ENCODE measurements at regions not wholly inside any gene's neighbourhood (a gene's known extent, or its start where the extent isn't known, plus 50 kb on each side); places are given as distances from the start of the nearest gene placed in this dataset.

DNA sequence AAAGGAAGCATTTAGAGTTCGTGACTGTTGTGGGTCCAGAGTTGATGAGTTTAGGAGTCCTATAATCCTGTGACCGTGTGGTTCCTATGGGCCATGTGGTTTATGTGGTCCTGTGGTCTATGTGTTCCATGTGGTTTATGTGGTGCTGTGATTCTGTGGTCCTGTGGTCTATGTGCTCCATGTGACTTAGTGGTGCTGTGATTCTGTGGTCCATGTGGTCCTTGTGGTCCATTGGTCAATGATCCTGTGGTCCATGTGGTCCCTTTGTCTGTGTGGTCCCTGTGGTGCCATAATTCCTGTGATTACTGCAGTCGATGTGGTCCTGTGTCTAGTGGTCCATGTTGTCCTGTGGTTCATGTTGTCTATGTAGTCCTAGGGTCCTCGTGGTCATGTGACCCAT lies 167.3 kb downstream of the TMEM18 start:
- no peak for DNase-seq

DNA sequence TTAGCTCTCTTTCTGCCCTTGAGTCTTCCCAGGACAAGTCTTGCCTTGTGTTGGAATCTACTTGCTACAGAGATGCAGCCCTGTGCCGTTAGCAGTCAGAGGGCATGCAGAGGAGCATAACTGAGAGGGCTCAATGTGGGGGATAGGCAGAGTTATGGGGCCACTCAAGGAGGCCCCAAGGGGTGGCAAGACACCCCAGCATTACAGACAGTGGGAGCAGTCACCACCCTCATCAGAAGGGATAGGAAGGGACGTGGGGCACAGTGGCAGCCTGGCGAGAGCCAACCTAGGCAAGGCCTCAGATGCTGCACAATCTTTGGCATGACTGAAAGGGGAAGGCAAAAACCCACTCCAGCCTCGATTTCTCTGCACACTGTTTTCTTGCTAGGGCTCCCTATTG lies 169.1 kb downstream of the TMEM18 start:
- no peak for DNase-seq

DNA sequence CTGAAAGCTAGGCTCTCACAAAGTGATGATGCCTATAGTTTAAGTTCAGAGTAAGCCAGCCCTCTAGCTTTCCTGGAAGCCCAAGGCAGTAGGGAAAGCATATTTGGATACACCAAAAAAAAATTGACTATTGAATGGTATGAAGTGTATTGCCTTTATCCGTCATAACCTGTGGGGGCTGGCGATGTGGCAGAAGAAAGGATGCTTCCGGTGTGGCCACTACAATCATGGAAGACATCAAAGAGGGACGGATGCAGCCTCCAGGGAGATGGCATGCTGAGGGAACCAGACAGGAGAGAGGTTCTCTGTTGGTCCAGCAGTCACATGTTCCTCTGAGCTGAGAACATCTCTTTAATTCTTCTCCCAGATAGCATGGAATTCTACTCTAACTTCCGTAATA lies 170.3 kb downstream of the TMEM18 start:
- DNase-seq: no peak

DNA sequence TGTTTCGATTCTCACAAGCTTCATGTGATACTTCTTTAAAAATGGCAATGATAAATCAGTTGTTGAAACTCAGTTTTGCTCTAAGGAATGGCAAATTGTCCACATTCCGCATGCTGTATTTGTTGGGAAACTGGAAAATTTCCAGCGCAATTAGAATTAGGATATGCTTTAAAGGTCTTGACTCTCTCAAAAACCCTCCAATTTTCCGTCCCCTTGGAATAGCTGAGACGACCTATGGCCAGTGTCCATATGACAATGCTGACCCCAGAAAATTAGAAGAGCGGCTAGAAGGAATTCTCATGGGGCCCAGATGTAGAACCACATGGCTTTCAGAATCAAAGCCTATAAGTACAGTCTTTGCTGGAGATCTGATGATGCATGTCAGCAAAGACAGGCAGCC lies 170.8 kb downstream of the TMEM18 start:
- DNase-seq: no peak

DNA sequence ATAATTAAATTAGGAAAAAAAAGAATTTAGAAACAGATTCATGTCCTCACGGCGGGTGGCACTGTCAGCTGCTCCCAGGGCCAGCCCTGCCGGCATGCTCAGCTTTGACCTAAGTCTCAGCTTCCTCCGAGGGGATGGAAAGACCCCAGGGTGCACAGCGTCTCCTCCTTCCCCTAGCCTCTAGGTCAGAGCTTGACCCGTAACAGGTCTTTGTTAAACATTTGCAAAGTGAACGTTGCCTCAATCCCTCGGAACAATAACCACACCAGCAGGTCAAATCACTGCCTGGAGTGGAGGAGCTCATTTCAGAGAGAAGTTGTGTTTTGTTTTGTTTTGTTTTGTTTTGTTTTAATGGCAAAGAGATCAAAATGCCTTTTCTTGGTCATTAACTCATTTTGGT lies 171.3 kb downstream of the TMEM18 start:
- no peak for DNase-seq

DNA sequence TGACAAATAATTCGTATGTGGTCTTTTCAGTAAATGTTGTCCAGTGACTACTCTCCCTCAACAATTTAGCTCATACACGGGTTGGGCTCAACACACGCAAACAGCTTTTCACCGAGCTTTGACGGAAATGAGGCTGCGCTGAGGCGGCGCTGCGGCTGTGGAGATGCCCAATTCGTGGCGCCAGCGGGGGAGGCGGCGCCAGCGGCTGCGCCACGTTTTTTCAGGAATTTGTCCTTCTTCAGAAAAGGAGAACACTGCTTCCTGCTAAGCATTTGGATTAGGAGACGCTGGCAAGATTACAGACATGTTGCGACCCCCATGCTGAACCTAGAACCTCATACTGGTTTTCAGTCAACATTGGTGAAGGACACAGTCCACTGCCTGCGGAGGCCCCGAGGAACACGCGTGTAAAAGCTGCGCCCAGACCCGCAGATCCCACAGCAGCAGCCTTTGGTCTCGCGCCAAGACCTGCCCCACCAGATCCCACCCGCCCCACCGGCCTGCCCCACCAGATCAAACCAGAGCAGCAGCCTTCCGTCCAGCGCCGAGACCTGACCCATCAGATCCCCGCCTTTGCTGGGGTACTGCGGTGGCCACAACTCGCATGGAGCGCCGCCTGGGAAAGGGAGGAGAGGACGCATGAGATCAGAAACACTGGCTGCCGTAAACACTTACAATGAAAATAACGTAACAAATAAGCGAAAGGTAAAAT lies 173.8 kb downstream of the TMEM18 start:
- no peak for DNase-seq

DNA sequence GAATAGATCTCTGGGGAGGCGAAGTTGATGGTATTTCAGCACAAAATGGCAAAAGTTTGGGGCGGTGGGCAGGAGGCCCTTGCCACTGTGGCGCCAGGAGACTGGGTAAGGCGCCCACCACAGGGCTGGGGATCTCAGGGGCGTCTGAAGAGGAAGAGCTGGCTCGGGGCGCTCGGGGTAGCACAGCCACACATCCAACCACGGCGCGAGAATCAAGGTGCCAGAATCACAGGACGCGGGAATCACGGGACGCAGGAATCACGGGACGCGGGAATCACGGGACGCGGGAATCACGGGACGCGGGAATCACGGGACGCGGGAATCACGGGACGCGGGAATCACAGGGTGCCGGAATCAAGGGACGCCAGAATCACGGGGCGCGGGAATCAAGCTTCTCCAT lies 174.4 kb downstream of the TMEM18 start:
- no peak for DNase-seq

DNA sequence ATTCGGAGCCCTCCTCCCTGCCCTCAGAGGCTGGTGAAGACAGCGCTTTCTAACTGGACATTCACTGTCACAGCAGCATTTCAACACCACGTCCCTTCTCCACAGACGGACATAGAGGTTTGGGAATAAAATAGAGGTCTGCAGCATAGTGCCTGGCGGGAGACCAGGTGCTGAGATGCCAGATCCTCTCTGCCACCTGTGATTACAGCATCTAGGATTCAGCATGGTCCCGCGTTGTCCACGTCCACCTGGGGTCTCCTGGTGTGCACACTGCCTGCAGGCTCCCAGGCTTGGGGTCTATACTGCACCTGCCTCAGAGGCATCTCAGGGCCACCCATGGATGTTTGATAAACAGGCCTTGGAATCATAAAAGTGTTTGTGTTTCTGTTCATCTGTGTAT lies 175.5 kb downstream of the TMEM18 start:
- no peak for DNase-seq

DNA sequence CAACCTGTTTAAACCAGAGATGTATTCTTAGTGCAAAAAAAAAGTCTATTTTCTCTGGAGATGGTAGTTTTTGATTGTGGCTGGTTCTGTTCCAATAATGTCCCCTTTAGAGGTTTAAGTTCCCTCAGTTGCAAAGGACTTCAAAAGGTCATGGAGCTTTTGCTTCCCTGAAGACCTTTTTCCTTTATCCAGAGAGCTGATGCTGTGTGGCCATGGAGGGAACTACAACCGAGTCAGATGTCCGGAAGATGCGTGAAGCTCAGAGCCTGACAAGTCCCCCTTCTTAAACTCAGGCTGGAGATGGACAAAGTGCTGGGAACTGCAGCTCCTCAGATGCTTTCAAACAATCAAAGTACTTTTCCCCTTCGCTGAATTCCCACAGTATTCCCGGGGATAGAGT lies 176.1 kb downstream of the TMEM18 start:
- no peak for DNase-seq

DNA sequence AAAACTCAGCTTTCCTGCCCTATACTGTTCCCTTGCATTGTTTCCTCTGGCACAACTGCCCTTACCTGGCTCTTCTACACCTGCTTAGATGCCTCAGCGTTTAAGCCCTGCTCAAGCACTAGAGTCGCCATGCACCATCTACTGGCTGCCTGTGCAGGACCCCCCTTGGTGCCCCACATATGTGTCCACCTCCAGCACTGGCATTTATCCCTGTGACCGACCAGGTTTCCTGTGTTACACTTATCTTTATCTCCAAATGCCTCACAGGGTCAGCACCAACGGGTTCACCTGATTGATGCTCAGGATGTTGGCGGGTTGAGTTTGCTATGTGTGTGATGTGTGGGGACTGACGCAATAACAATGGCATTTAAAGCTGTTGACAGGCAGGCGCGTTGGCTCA lies 177.5 kb downstream of the TMEM18 start:
- DNase-seq: no peak

DNA sequence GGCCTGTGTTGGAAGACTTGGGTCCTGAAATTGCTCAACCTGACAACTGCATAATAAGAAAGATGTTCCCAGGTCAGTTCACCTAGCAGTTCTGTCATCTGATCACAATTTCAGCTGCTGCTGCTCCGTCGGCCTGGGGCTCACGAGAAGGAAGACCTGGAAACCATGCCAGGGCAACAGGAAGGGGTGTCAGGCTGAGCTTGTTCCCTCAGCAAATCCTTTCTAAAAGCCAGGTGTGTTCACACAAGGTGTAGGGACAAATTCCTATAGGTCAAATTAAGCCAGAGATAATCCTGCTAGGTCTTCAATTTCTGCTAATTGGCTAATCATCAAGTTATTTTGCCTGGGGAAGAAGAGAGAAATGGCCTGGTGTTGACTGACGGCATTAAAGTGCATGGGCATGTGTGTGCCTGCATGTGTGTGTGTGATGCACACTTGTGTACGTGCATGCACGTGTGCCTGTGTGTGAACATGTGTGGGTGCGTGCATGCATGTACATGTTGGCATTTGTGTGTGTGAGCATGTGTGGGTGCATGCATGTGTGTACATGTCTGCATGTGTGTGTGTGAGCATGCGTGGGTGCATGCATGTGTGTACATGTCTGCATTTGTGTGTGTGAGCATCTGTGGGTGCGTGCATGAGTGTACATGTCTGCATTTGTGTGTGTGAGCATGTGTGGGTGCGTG lies 178.6 kb downstream of the TMEM18 start:
- DNase-seq: no peak

DNA sequence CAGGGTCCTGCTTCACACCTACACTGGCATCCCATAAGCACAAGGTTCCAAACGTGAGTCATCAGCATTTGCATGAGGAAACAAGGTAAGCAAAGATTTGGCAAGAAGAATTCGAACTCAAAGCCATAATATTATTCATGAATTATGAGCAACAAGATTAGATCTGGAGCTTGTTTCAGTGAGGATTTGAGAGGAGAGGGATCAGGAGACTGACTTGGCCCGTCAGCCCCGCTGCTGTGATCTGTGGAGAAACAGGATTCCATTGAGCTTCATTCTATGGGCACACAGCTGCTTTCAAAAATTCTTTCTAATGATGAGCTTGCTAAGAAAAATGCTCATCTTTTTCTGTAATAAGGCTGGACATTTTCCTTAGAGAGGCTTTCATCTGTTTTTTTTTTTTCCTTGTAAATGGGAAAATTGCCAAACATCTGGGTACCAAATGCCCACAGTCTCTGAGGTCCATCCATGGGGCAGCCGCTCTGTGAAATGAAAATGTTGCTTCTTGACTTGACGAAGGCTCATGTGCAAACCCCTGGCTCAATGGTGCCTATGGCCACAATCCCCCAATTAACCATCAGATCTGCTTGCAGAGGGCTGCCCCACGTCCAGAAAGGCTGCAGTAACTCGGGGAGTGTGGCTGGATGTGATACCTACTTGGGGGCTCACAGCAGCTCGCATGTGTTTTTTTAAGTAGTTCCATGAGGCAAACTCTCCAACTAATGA lies 179.3 kb downstream of the TMEM18 start:
- DNase-seq: no peak

DNA sequence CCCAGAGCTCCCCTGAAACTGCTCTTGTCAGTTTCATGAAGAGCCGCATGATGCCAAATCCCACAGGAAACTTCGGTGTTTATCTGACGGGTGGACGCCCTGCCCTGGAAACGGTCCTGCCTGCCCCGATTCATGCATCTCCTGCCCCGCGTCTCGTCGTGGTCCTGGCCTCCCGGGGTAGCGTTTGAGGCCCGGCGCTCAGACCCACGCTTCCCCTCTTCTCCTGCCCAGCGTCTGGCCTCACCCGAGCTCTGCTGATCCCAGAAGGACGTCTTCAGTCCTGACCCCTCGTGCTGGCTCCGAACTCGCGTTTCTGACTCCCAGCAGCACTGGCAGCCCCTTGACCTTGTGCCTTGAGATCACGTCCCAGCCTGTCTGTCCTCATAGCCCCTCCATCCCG lies 180.5 kb downstream of the TMEM18 start:
- no peak for DNase-seq

DNA sequence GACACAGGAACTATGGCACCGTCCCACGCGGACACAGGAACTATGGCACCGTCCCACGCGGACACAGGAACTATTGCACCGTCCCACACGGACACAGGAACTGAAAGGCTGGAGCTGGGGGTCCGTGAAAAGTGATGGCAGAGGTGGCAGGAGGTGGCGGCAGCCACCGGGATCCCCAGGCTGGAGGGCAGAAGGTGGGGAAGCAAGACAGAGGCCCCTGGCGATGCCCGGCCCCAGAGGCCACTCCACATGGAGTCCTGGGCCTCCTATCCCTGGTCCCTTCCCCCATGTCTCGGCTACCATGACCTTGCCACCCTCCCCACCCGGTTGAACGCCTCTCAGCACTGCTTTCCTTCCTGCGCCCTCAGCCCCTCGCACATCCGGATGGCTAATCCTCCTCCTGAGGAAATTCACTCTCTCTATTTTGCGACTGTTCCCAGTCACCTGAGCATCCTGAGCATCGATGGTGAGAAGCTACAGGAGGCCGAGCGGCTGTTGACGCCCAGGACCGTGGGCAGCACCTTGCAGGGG lies 181.4 kb downstream of the TMEM18 start:
- DNase-seq: no peak

DNA sequence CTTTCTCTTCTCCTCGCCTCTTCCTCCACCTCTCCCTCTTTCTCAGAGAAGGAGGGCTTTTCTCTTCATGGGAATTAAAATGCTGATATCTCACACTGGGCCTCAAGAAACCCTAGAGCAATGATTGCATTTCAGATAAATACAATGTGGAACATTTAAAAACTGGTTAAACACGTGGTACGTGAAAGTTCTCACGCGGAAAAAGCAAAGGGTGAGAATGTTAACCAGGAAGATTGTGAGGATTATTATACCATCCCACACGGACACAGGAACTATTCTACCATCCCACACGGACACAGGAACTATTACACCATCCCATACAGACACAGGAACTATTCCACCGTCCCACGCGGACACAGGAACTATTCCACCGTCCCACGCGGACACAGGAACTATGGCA lies 182.4 kb downstream of the TMEM18 start:
- DNase-seq: no peak

DNA sequence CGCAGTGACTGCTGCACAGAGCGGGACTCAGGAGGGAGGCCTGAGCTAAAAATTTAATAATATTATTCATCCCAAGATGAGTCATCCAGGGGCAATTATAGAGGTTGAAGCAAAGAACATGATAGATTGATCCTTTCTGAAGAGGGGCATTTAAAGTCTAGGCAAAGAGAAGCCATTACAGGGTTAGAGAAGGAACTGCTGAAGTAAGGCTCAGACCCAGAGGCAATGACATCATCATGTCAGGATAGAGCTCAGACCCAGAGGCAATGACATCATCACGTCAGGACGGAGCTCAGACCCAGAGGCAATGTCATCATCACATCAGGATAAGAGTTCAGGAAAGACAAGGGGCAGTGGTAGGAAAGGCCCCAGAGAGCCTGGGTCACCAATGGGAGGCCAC lies 184.0 kb downstream of the TMEM18 start:
- no peak for DNase-seq

DNA sequence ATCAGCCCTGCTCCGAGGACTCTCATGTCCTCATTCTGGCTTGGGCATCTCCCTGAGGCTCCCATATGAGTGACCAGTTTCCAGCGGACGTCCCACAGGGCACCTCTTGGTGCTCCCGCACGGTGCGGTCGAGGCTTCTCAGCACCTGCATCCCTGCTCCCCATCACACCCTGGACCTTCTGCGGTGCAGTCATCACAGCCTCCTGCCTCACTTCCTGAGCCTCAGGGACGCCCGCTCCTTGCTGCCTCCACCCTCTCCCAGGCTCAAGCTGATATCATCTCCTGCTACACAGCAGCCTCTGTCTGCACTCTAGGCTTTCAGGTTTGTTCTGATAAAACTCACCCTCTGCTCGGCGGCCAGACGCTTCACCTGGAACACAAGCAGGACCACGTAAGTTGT lies 185.0 kb downstream of the TMEM18 start:
- DNase-seq: no peak

DNA sequence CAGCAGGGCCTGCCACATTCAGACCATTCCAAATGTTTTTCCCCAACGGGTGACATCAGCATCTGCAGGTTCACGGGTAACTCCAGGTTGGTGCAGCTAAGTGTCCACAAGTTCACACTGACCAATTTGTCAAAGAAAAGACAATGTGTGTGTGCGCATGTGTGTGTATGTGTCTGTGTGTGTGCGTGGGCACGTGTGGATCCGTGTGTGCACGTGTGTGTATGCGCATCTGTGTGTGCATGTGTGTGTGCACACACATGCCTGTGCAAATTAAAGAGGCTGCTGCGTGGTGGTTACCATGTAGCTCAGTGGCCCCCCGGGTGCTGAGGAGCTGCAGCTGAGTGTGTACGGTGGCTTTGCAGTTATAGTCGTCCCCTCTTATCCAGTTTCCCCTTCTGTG lies 187.4 kb downstream of the TMEM18 start:
- DNase-seq: no peak

DNA sequence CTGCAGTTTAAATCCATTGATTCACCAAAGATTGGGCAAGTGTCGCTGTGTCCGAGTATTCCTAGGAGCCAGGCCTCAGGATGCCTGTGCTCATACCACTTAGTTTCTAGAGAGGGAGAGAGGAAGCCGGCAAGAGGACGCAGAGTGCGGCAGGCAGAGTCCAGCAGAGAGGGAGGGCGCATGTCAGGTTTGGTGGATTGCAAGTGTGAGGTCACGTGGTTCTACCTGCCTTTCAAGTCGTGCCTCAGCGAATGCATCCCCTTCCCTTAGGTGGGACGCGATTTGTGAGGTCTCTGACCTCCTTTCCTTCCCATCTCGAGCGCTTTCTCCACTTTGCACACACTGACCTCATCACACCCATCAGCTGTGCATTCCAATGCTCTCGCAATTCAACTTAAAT lies 188.1 kb downstream of the TMEM18 start:
- no peak for DNase-seq

DNA sequence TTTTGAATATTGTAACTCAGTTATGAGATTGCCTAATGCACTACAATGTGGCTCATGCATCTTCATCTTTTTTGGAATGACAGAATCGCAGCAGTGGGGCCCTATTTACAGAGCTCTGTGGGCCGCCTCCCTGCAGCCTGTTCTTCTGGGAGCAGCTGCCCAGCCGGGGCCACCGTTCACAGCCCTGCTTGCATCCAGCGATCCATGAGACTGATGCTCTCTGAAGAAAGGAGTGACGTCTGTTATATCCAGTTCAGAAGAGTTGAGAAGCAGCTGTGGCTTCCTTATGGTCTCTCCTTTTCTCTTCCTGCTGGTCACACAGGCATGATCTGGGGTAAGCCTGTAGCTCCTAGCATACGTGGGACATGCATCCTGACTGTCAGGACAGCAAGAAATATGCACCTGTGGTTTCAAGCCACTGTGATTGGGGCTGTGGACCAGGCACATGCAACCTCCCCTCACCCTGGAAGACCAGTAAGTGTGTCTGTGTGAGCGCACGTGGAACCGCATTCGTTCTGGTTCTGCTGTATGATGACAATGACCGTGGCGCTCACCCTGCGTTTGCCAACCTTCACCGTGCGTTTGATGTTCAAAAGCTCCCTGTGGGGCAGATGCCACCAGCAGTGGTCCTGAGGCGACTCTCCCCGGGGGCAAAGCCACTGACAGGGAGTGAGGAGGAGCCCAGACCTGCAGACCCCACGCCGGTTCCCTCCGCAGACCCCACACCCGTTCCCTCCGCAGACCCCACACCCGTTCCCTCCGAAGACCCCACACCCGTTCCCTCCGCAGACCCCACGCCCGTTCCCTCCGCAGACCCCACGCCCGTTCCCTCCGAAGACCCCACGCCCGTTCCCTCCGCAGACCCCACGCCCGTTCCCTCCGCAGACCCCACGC lies 189.8 kb downstream of the TMEM18 start:
- no peak for DNase-seq

DNA sequence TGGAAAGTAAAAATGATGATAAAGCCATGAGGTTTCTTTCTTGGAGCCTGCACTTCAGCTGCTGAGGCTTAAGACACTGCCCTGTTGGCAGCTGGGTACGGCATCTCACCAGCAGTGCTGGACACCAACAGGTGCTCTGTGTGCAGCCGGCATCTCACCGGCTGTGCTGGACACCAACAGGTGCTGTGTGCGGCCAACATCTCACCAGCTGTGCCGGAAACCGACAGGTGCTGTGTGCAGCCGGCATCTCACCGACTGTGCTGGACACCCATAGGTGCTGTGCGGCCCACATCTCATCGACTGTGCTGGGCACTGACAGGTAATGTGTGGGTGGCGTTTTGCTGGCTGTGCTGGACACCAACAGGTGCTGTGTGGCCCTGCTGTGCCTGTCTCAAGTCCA lies 190.8 kb downstream of the TMEM18 start:
- DNase-seq: no peak

DNA sequence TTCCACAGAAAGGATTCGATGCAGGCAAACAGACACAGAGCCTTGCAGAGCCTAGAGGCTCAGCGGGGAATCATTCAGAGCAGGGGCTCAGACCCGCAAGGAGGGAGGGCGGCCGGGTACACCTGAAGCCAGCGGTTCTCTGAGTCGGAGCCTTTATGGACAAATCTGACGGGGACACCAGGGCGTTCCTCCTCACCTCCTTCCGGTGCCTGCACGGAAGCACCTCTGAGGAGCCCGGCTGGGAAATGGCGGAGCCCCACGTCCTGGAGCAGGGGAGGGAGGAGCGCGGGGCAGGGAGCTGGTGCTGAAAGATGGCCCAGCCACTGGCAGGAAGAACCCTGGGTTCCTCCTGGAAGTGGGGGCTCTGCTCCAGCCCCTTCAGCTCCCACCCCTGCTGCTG lies 193.5 kb upstream of the ALKAL2 start:
- no peak for DNase-seq

Data from stimulated activated naive CD4-positive, alpha-beta T cell (primary cell).